ENCODE measurements at regions not wholly inside any gene's neighbourhood (a gene's known extent, or its start where the extent isn't known, plus 50 kb on each side); places are given as distances from the start of the nearest gene placed in this dataset.

DNA sequence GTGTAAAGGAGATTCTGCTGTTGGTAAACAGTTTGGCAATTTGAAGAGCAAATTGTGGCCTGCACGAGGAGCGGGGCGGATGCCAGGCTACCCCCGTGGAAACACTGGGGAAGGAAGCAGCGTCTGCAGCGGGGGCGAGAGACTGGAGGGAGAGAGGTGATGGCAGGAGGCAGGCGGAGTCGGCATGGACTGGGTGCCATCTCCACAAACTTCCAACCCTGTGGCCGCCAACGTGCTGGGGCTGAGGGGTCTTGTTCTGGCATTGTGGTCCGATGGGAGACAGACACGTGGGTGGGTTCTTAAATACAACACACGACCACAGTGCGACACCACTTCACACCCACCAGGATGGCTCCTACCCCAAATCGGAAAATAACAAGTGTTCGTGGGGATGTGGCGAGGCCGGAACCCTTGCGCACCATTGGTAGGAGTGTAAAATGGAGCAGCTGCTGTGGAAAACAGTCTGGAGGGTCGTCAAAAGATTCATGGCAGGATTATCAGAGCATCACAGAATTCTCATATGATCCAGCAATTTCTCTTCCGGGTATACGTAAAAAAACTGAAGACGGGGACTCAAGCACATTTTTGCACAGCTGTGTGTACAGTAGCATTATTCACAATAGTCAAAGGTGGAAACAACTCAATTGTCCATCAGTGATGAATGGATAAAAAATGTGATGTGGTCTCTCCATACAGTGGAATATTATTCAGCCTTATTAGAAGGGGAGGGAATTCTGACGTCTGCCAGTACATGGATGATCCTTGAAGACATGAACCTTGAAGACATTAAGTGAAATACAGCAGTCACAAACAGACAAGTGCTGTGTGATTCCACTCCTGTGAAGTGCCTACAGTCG, 82.4 kb upstream of the HPCAL1 start:
- no peak for TF ChIP-seq POLR2AphosphoS5 (IDR thresholded peaks at IDR 0.05; ENCODE audit: low read depth, low read length)
- no peak for TF ChIP-seq SPI1 (IDR thresholded peaks at IDR 0.05; ENCODE audit: low read depth, low read length)
- no peak for TF ChIP-seq POLR2A (IDR thresholded peaks at IDR 0.05; ENCODE audit: low read depth, low read length)
- no peak for TF ChIP-seq POU2F2 (IDR thresholded peaks at IDR 0.05; ENCODE audit: low read depth, low read length)
- no peak for TF ChIP-seq TAF1 (IDR thresholded peaks at IDR 0.05; ENCODE audit: low read depth, low read length)
